Neural cell (in vitro differentiated cells): ENCODE measurements at regions not wholly inside any gene's neighbourhood (a gene's known extent, or its start where the extent isn't known, plus 50 kb on each side); places are given as distances from the start of the nearest gene placed in this dataset.

Experiments used
- EP300 ChIP-seq: fragments of 450-650 bp; conservative IDR thresholded peaks from 2 replicates; pipeline ENCODE4 v1.6.1; 2014; ENCODE audit warnings: antibody characterized with exemption, mild to moderate bottlenecking, moderate library complexity; ENCODE audit not compliant: poor library complexity, severe bottlenecking
- SMC3 ChIP-seq: fragments of 450-650 bp; conservative IDR thresholded peaks from 2 replicates; pipeline ENCODE4 v1.6.1; 2014; ENCODE audit warnings: antibody characterized with exemption, mild to moderate bottlenecking, moderate library complexity; ENCODE audit not compliant: poor library complexity
- TF ChIP-seq, protein P1 (sequence below): IDR thresholded peaks from 2 replicates; pipeline ENCODE4 v1.6.1; 2012; ENCODE audit warnings: borderline replicate concordance

DNA sequence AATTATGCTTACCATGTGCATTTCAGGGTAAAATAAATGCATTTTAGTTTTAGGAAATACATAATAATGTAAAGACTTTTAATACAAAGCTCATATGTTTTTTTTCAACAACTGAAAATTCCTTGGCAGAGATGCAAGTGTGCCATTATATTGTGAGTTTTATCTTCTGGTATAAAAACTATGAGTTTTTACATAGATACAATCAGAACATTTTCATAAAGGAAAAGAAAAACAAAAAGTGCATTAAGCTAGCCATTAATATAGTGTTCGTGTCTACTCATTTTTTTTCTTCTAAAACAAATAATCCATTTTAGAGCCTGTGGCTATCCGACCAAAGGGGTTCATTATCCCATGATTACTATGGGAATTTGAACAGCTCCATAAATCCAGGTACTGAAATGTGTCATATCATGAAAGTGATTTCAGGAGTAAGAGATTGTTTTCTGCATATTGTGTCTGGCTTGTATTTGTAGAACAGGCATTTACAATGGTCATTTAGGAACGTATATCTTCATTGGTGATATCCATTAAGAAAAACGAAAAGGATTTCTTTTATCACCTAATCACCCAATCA is 236.9 kb upstream of the SLC10A2 start:
- no peak for TF ChIP-seq SMC3
- TF ChIP-seq, protein P1, sequence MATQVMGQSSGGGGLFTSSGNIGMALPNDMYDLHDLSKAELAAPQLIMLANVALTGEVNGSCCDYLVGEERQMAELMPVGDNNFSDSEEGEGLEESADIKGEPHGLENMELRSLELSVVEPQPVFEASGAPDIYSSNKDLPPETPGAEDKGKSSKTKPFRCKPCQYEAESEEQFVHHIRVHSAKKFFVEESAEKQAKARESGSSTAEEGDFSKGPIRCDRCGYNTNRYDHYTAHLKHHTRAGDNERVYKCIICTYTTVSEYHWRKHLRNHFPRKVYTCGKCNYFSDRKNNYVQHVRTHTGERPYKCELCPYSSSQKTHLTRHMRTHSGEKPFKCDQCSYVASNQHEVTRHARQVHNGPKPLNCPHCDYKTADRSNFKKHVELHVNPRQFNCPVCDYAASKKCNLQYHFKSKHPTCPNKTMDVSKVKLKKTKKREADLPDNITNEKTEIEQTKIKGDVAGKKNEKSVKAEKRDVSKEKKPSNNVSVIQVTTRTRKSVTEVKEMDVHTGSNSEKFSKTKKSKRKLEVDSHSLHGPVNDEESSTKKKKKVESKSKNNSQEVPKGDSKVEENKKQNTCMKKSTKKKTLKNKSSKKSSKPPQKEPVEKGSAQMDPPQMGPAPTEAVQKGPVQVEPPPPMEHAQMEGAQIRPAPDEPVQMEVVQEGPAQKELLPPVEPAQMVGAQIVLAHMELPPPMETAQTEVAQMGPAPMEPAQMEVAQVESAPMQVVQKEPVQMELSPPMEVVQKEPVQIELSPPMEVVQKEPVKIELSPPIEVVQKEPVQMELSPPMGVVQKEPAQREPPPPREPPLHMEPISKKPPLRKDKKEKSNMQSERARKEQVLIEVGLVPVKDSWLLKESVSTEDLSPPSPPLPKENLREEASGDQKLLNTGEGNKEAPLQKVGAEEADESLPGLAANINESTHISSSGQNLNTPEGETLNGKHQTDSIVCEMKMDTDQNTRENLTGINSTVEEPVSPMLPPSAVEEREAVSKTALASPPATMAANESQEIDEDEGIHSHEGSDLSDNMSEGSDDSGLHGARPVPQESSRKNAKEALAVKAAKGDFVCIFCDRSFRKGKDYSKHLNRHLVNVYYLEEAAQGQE = no peak
- TF ChIP-seq EP300 = no peak
